ENCODE measurements at regions not wholly inside any gene's neighbourhood (a gene's known extent, or its start where the extent isn't known, plus 50 kb on each side); places are given as distances from the start of the nearest gene placed in this dataset.
A peak's percentile ranks its signal among the peaks of the same experiment; 100 is the strongest.

GRCh38 chr4:164542431-164542830 is 211.5 kb upstream of the SMIM31 start:
- ATAC-seq = no peak
- WGBS, 4 donors = 33 to 55% (median 36%) methylated on average over 1 of the region's 1 CpG
- no peaks in the 10 kb centered on the region for H3K36me3 ChIP-seq
- peaks cover 0 to 23% (median 6%) of the 10 kb centered on the region in 12 donors for H3K9me3 ChIP-seq
- DNase-seq = no peak
- H3K27me3 ChIP-seq = no peaks in the 10 kb centered on the region
- H3K4me1 ChIP-seq = no peaks in the 10 kb centered on the region
- H3K4me3 ChIP-seq = no peak overlapping the region
- intact Hi-C loops (cut with DNase I) = no loop called here
- no peak for TF ChIP-seq CTCF (IDR thresholded peaks at IDR 0.05)
- H3K27ac ChIP-seq = no peak overlapping the region

GRCh38 chr4:164550989-164551712 is 202.8 kb upstream of the SMIM31 start:
- Histone ChIP-seq H3K27ac (no peak overlapping the region), H3K4me3 (no peak overlapping the region), H3K9me3 (peaks cover 0 to 15% (median 0%) of the 10 kb centered on the region in 12 donors), H3K36me3 (no peaks in the 10 kb centered on the region), H3K4me1 (no peaks in the 10 kb centered on the region), H3K27me3 (no peaks in the 10 kb centered on the region)
- WGBS, 4 donors = 66 to 74% (median 72%) methylated on average over 5 of the region's 5 CpGs
- TF ChIP-seq CTCF (IDR thresholded peaks at IDR 0.05) = no peak
- TF ChIP-seq POLR2A (IDR thresholded peaks at IDR 0.05) = no peak
- ATAC-seq (no peak), DNase-seq (no peak)
- intact Hi-C loops (cut with DNase I) = no loop called here

- Histone ChIP-seq H3K27ac (no peak overlapping the region), H3K27me3 (no peaks in the 10 kb centered on the region), H3K4me1 (no peaks in the 10 kb centered on the region), H3K36me3 (no peaks in the 10 kb centered on the region), H3K4me3 (no peak overlapping the region), H3K9me3 (peaks cover 0 to 15% (median 0%) of the 10 kb centered on the region in 12 donors)
- ATAC-seq (no peak), DNase-seq (peak in 1 of 5 donors; percentile 40)
- TF ChIP-seq POLR2A (IDR thresholded peaks at IDR 0.05) = no peak
- TF ChIP-seq CTCF (IDR thresholded peaks at IDR 0.05) = no peak
- WGBS, 4 donors = 49 to 70% (median 63%) methylated on average over 4 of the region's 4 CpGs
- intact Hi-C loops (cut with DNase I) = no loop called here
These were observed 202.3 kb upstream of the SMIM31 start for GRCh38 chr4:164551713-164552040.

GRCh38 chr4:164571593-164572390 is 182.1 kb upstream of the SMIM31 start:
- TF ChIP-seq POLR2A (IDR thresholded peaks at IDR 0.05) = no peak
- no peak for TF ChIP-seq CTCF (IDR thresholded peaks at IDR 0.05)
- H3K36me3 ChIP-seq = no peaks in the 10 kb centered on the region
- intact Hi-C loops (cut with DNase I) = no loop called here
- DNase-seq = no peak
- 38 to 53% (median 50%) methylated on average over 6 to 7 of the region's 7 CpGs for WGBS, 4 donors
- no peak overlapping the region for H3K27ac ChIP-seq
- ATAC-seq = no peak
- no peaks in the 10 kb centered on the region for H3K4me1 ChIP-seq
- H3K27me3 ChIP-seq = no peaks in the 10 kb centered on the region
- H3K9me3 ChIP-seq = peaks cover 0 to 14% (median 0%) of the 10 kb centered on the region in 12 donors
- H3K4me3 ChIP-seq = no peak overlapping the region

Measured in heart left ventricle (tissue), 16 donors.